HepG2 (cell line): ENCODE measurements at regions not wholly inside any gene's neighbourhood (a gene's known extent, or its start where the extent isn't known, plus 50 kb on each side); places are given as distances from the start of the nearest gene placed in this dataset.

Source experiments
- ATAC-seq: fragments of 200-7000 bp; cut with Tn5 transposase; 3 replicates; pipeline ENCODE4 v1.9.1; 2020; ENCODE audit warnings: mild to moderate bottlenecking, moderate library complexity
- BruUV-seq: library from RNA; stranded (reverse); fragments of 400-500 nt; replicated peaks from 2 replicates; lab custom pipeline; 2021; lab: Mats Ljungman, UMichigan
- CTCF ChIA-PET: fragments of 300-600 bp; formaldehyde crosslinking; extraction: SDS; loops from one replicate; lab custom pipeline; 2021; ENCODE audit warnings: low total read pairs, inconsistent platforms, low intra/inter-chr PET ratio; lab: Yijun Ruan, JAX
- POLR2A ChIA-PET: fragments of 350-600 bp; sonication (Branson Sonifier 250); formaldehyde crosslinking; loops from one replicate; lab custom pipeline; 2020; ENCODE audit warnings: antibody characterized with exemption, inconsistent platforms; lab: Yijun Ruan, JAX
- DNase-seq: peaks from one replicate; pipeline ENCODE4 v3.0.0-alpha.2; 2015; ENCODE audit warnings: low spot score
- FAIRE-seq: peaks from 3 replicates; lab custom pipeline; 2011; peaks lifted over from hg19 to GRCh38; lab: Jason Lieb, UNC
- H2AFZ ChIP-seq: one replicate; pipeline ENCODE4 v1.6.1; 2011; ENCODE audit warnings: low read length, inconsistent platforms
- H3K27ac ChIP-seq: fragments of 300-600 bp; 3 replicates; pipeline ENCODE4 v1.8.0; 2011; ENCODE audit warnings: mixed run types, mild to moderate bottlenecking, mixed read lengths, low read length, inconsistent platforms; ENCODE audit not compliant: insufficient read depth; ENCODE audit errors: extremely low read length
- H3K27me3 ChIP-seq, 2 experiments: fragments of 200-600 bp in 1 of 2; 2 replicates in 1 of 2; 3 replicates in 1 of 2; pipeline versions ENCODE4 v1.6.0 to v1.8.0; 2011; ENCODE audit warnings: low read length in 2 of 2, mild to moderate bottlenecking in 2 of 2, moderate library complexity in 2 of 2, inconsistent platforms in 1 of 2; ENCODE audit not compliant: insufficient read depth in 2 of 2, control insufficient read depth in 1 of 2
- H3K36me3 ChIP-seq, 2 experiments: fragments of 200-600 bp in 1 of 2; replicated peaks in 1 of 2; 2 replicates in 1 of 2; 3 replicates in 1 of 2; pipeline versions ENCODE4 v1.5.1 to v1.8.0; 2011; ENCODE audit warnings: low read length in 2 of 2, inconsistent platforms in 1 of 2; ENCODE audit not compliant: insufficient read depth in 2 of 2, control insufficient read depth in 1 of 2
- H3K4me1 ChIP-seq: 2 replicates; pipeline ENCODE4 v1.5.1; 2012; ENCODE audit warnings: low read length, inconsistent platforms; ENCODE audit not compliant: insufficient read depth
- H3K4me2 ChIP-seq: 2 replicates; pipeline ENCODE4 v1.6.0; 2011; ENCODE audit warnings: low read depth, low read length, inconsistent platforms
- H3K4me3 ChIP-seq, 3 experiments: fragments of 200-600 bp in 1 of 3; sonication (generic), shearing (Covaris generic) in 1 of 3; replicated peaks in 1 of 3; 2 replicates each; pipeline ENCODE4 v1.5.1; 2011 to 2016; ENCODE audit warnings: low read length in 3 of 3, inconsistent platforms in 2 of 3, low read depth in 2 of 3, mild to moderate bottlenecking in 2 of 3, control low read depth in 1 of 3, mixed read lengths in 1 of 3; ENCODE audit not compliant: insufficient read depth in 1 of 3
- H3K79me2 ChIP-seq: one replicate; pipeline ENCODE4 v1.6.1; 2011; ENCODE audit warnings: low read length, inconsistent platforms; ENCODE audit not compliant: insufficient read depth
- H3K9ac ChIP-seq: 2 replicates; pipeline ENCODE4 v1.6.0; 2011; ENCODE audit warnings: mild to moderate bottlenecking, low read depth, low read length, inconsistent platforms; ENCODE audit not compliant: insufficient read depth
- H3K9me3 ChIP-seq: 2 replicates; pipeline ENCODE4 v1.5.1; 2012; ENCODE audit warnings: mild to moderate bottlenecking, low read length
- H4K20me1 ChIP-seq: 2 replicates; pipeline ENCODE4 v1.6.0; 2011; ENCODE audit warnings: inconsistent platforms, mild to moderate bottlenecking, low read length, moderate library complexity; ENCODE audit not compliant: insufficient read depth
- AKAP8 ChIP-seq: sonication (generic); formaldehyde crosslinking; IDR thresholded peaks from 2 replicates; pipeline ENCODE4 v1.5.1; 2020; ENCODE audit warnings: mild to moderate bottlenecking, missing genetic modification reagents
- DNMT3B ChIP-seq: conservative IDR thresholded peaks from 2 replicates; pipeline ENCODE4 v1.6.1; 2016; ENCODE audit warnings: missing biosample characterization, control low read depth
- EED ChIP-seq: sonication (generic); formaldehyde crosslinking; IDR thresholded peaks from 2 replicates; pipeline ENCODE4 v1.5.0; 2020; ENCODE audit warnings: mild to moderate bottlenecking, missing genetic modification reagents
- GLI4 ChIP-seq: sonication (generic); formaldehyde crosslinking; IDR thresholded peaks from 2 replicates; pipeline ENCODE4 v1.5.1; 2020; ENCODE audit warnings: missing genetic modification reagents, mild to moderate bottlenecking, moderate library complexity, borderline replicate concordance
- GPN1 ChIP-seq: sonication (generic); formaldehyde crosslinking; IDR thresholded peaks from 2 replicates; pipeline ENCODE4 v1.5.1; 2020; ENCODE audit warnings: missing genetic modification reagents, borderline replicate concordance
- MYC ChIP-seq: sonication (generic); formaldehyde crosslinking; IDR thresholded peaks from 2 replicates; pipeline ENCODE4 v1.9.0; 2021; ENCODE audit warnings: missing genetic modification reagents, borderline replicate concordance
- NFATC3 ChIP-seq: sonication (generic); formaldehyde crosslinking; IDR thresholded peaks from 2 replicates; pipeline ENCODE4 v1.5.1; 2020; ENCODE audit warnings: mild to moderate bottlenecking, missing genetic modification reagents
- NR2C2 ChIP-seq: sonication (generic); formaldehyde crosslinking; IDR thresholded peaks from 2 replicates; pipeline ENCODE4 v1.4.0; 2020; ENCODE audit warnings: missing genetic modification reagents, mild to moderate bottlenecking, moderate library complexity, borderline replicate concordance
- PCBP2 ChIP-seq: fragments of 200-400 bp; formaldehyde crosslinking; optimal IDR thresholded peaks from 2 replicates; pipeline ENCODE3; 2018; ENCODE audit warnings: low read length, low read depth; ENCODE audit not compliant: poor library complexity, severe bottlenecking
- PTBP1 ChIP-seq: fragments of 200-400 bp; formaldehyde crosslinking; IDR thresholded peaks from 2 replicates; pipeline ENCODE4 v1.6.1; 2018; ENCODE audit warnings: low read length, low read depth; ENCODE audit not compliant: poor library complexity, severe bottlenecking
- RAD21 ChIP-seq: fragments of 450-650 bp; formaldehyde crosslinking; IDR thresholded peaks from 2 replicates; pipeline ENCODE4 v1.5.0; 2020; ENCODE audit warnings: mild to moderate bottlenecking
- SALL1 ChIP-seq: sonication (generic); formaldehyde crosslinking; IDR thresholded peaks from 2 replicates; pipeline ENCODE4 v1.8.0; 2022; ENCODE audit warnings: mild to moderate bottlenecking, missing genetic modification reagents
- ZFP82 ChIP-seq: sonication (generic); formaldehyde crosslinking; IDR thresholded peaks from 2 replicates; pipeline ENCODE4 v1.5.1; 2020; ENCODE audit warnings: mild to moderate bottlenecking, missing genetic modification reagents, borderline replicate concordance
- ZNF260 ChIP-seq: sonication (generic); formaldehyde crosslinking; IDR thresholded peaks from 2 replicates; pipeline ENCODE4 v1.4.0; 2020; ENCODE audit warnings: missing genetic modification reagents, low read depth, mild to moderate bottlenecking, borderline replicate concordance
- ZNF383 ChIP-seq: sonication (generic); formaldehyde crosslinking; IDR thresholded peaks from 2 replicates; pipeline ENCODE4 v1.4.0; 2020; ENCODE audit warnings: missing genetic modification reagents, mild to moderate bottlenecking, borderline replicate concordance
- ZNF430 ChIP-seq: sonication (generic); formaldehyde crosslinking; IDR thresholded peaks from 2 replicates; pipeline ENCODE4 v1.9.0; 2021; ENCODE audit warnings: mild to moderate bottlenecking, missing genetic modification reagents
- WGBS: methylation state at CpG from one replicate; pipeline ENCODE4 v1.1.6; 2017; ENCODE audit warnings: low lambda C conversion rate; 5-methylcytosine and 5-hydroxymethylcytosine counted together
- in situ Hi-C: cut with HindIII; loops from 2 replicates; pipeline ENCODE4 v1.10.0; 2017; ENCODE audit warnings: low pct_unique_long_range_greater_than_20kb; ENCODE audit not compliant: extremely low pct_ligation_motif_present
- intact Hi-C: fragments of 100-400 bp; cut with micrococcal nuclease; formaldehyde crosslinking; loops from one replicate; pipeline ENCODE4 v1.10.0; 2022; ENCODE audit not compliant: unreplicated experiment
- TF ChIP-seq, protein P1 (sequence below): sonication (generic); formaldehyde crosslinking; IDR thresholded peaks from 2 replicates; pipeline ENCODE4 v1.4.0; 2020; ENCODE audit warnings: missing genetic modification reagents

DNA sequence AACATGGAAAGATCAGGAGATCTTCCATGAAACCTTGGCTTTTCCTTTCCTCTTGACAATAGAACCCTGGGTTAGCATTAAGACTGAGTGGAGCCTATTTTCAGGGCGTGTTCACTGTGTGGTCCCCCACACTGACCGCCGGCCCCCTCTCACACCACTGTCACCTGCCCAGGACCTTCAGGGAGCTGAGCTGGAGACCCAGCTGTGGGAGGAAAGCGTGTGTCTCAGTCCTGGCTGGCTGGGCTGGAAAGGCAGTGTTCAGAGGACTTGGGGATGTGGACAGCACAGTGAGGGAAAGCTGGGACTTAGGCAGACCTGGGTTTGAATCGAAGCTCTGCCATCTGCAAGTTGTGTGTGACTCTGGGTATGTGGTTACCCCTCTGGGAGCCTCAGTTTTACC, 268.1 kb downstream of the NSG2 start:
- H3K4me1 ChIP-seq: no peaks in the 10 kb centered on the region
- no peak for TF ChIP-seq EED (CRISPR knock-in tag)
- TF ChIP-seq SALL1 (CRISPR knock-in tag): no peak
- no peak for TF ChIP-seq PTBP1
- TF ChIP-seq AKAP8 (CRISPR knock-in tag): no peak
- TF ChIP-seq MYC (CRISPR knock-in tag): no peak
- TF ChIP-seq PCBP2: no peak
- no peak for TF ChIP-seq ZNF260 (CRISPR knock-in tag)
- TF ChIP-seq ZFP82 (CRISPR knock-in tag): no peak
- no peak for TF ChIP-seq NR2C2 (CRISPR knock-in tag)
- TF ChIP-seq, protein P1, sequence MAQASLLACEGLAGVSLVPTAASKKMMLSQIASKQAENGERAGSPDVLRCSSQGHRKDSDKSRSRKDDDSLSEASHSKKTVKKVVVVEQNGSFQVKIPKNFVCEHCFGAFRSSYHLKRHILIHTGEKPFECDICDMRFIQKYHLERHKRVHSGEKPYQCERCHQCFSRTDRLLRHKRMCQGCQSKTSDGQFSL (CRISPR knock-in tag): no peak
- TF ChIP-seq ZNF430 (CRISPR knock-in tag): no peak
- TF ChIP-seq GLI4 (CRISPR knock-in tag): no peak
- no peak for TF ChIP-seq ZNF383 (CRISPR knock-in tag)
- TF ChIP-seq NFATC3 (CRISPR knock-in tag): no peak
- no peak for TF ChIP-seq RAD21
- TF ChIP-seq DNMT3B (CRISPR knock-in tag): no peak
- no peak for TF ChIP-seq GPN1 (CRISPR knock-in tag)
- POLR2A ChIA-PET: no interaction called here
- H3K9me3 ChIP-seq: no peaks in the 10 kb centered on the region
- H3K27ac ChIP-seq: no peak overlapping the region
- intact Hi-C loops (loop anchor here (2.0 kb wide), 1 partner anchor 695 kb away; no protein-coding TSS in a partner anchor), in situ Hi-C loops (loop anchor here (5.0 to 10.0 kb wide), 2 partner anchors 266 to 699 kb away; partner anchors contain the start of genes BOD1 and NSG2)
- CTCF ChIA-PET: interaction anchor here (3.2 kb wide), 1 partner anchor 268 kb away, joined by 39 read pairs; the partner anchor contains the start of gene NSG2
- DNase-seq: no peak
- no peak overlapping the region for H2AFZ ChIP-seq
- H4K20me1 ChIP-seq: no peaks in the 10 kb centered on the region
- WGBS: 5% methylated on average over 4 of the region's 5 CpGs
- BruUV-seq: no TSS peak
- H3K79me2 ChIP-seq: no peaks in the 10 kb centered on the region
- H3K9ac ChIP-seq: no peak overlapping the region
- no peak for FAIRE-seq
- H3K27me3 ChIP-seq: peaks cover 6 to 53% of the 10 kb centered on the region in 2 experiments; a peak in 4 of 5 replicates
- H3K4me2 ChIP-seq: no peak overlapping the region
- ATAC-seq: no peak
- no peaks in the 10 kb centered on the region for H3K36me3 ChIP-seq
- H3K4me3 ChIP-seq: no peak overlapping the region
